ENCODE measurements at regions not wholly inside any gene's neighbourhood (a gene's known extent, or its start where the extent isn't known, plus 50 kb on each side); places are given as distances from the start of the nearest gene placed in this dataset.

GRCh38 chr7:53431901-53432300 is 396.5 kb downstream of the POM121L12 start:
- TF ChIP-seq CTCF (IDR thresholded peaks at IDR 0.05), result no peak
- no peak for TF ChIP-seq POLR2A (IDR thresholded peaks at IDR 0.05)
